Mammary epithelial cell (primary cell): ENCODE measurements at regions not wholly inside any gene's neighbourhood (a gene's known extent, or its start where the extent isn't known, plus 50 kb on each side); places are given as distances from the start of the nearest gene placed in this dataset.

Experiments used
- EZH2 ChIP-seq: IDR thresholded peaks from 2 replicates; pipeline ENCODE4 v1.6.1; 2012; ENCODE audit warnings: low read length, inconsistent platforms, borderline replicate concordance
- TF ChIP-seq, protein P1 (sequence below), 2 donors: IDR thresholded peaks in 1 of 2; conservative IDR thresholded peaks in 1 of 2; 2 replicates each; pipeline ENCODE4 v1.5.1; 2011 to 2012; ENCODE audit warnings: inconsistent platforms in 2 of 2, low read length in 2 of 2, mild to moderate bottlenecking in 2 of 2, control low read depth in 1 of 2, low read depth in 1 of 2; ENCODE audit not compliant: insufficient read depth in 1 of 2; ENCODE audit errors: extremely low read depth in 1 of 2

DNA sequence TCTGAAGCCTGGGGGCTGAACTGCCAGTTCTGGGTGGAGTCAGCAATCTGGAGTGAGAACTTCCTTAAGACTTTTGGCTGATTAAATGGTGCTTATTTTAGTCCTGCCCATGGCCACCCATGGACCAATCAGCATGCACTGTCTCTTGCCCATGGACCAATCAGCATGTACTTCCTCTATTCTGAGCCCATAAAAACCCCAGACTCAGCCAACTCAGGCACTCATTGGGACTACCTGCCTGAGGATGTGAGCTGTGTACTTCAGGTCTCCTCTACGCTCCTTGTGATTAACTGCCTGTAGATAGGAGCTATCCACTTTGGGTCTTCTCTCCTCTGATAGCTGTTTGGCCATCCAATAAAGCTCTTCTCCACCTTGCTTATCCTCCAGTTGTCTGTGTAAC is 342.3 kb upstream of the CCDC179 start:
- TF ChIP-seq, protein P1, sequence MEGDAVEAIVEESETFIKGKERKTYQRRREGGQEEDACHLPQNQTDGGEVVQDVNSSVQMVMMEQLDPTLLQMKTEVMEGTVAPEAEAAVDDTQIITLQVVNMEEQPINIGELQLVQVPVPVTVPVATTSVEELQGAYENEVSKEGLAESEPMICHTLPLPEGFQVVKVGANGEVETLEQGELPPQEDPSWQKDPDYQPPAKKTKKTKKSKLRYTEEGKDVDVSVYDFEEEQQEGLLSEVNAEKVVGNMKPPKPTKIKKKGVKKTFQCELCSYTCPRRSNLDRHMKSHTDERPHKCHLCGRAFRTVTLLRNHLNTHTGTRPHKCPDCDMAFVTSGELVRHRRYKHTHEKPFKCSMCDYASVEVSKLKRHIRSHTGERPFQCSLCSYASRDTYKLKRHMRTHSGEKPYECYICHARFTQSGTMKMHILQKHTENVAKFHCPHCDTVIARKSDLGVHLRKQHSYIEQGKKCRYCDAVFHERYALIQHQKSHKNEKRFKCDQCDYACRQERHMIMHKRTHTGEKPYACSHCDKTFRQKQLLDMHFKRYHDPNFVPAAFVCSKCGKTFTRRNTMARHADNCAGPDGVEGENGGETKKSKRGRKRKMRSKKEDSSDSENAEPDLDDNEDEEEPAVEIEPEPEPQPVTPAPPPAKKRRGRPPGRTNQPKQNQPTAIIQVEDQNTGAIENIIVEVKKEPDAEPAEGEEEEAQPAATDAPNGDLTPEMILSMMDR (conservative IDR thresholded peaks at IDR 0.05 in 1 of 2, IDR thresholded peaks at IDR 0.05 in 1 of 2; ENCODE audit: extremely low read depth in 1 of 2, insufficient read depth in 1 of 2, low read depth in 1 of 2, low read length in 2 of 2) = no peak
- no peak for TF ChIP-seq EZH2
